ENCODE measurements at regions not wholly inside any gene's neighbourhood (a gene's known extent, or its start where the extent isn't known, plus 50 kb on each side); places are given as distances from the start of the nearest gene placed in this dataset.

GRCh38 chr12:131448254-131448795 is 262.6 kb upstream of the SFSWAP start:
- no peak for TF ChIP-seq POLR2A (IDR thresholded peaks at IDR 0.05)
- no peak for TF ChIP-seq CTCF (IDR thresholded peaks at IDR 0.05 in 4 of 5, conservative IDR thresholded peaks at IDR 0.05 in 1 of 5)

Measured in gastrocnemius medialis (tissue), 4 donors.